Osteocyte (in vitro differentiated cells): ENCODE measurements at regions not wholly inside any gene's neighbourhood (a gene's known extent, or its start where the extent isn't known, plus 50 kb on each side); places are given as distances from the start of the nearest gene placed in this dataset.

Source experiments
- DNase-seq: peaks from one replicate; pipeline ENCODE4 v3.0.0; 2021; ENCODE audit warnings: mixed read lengths; ENCODE audit not compliant: unreplicated experiment; ENCODE audit errors: extremely low spot score
- H3K27ac Mint-ChIP-seq: one replicate; pipeline ENCODE4 v1.8.0; 2021; ENCODE audit warnings: mild to moderate bottlenecking, mixed read lengths; ENCODE audit not compliant: unreplicated experiment
- H3K27me3 Mint-ChIP-seq: one replicate; pipeline ENCODE4 v1.8.0; 2021; ENCODE audit warnings: mixed read lengths; ENCODE audit not compliant: unreplicated experiment
- H3K36me3 Mint-ChIP-seq: one replicate; pipeline ENCODE4 v1.8.0; 2021; ENCODE audit warnings: mixed read lengths; ENCODE audit not compliant: unreplicated experiment
- H3K4me1 Mint-ChIP-seq: one replicate; pipeline ENCODE4 v1.8.0; 2021; ENCODE audit warnings: mixed read lengths; ENCODE audit not compliant: unreplicated experiment
- H3K4me3 Mint-ChIP-seq: one replicate; pipeline ENCODE4 v1.8.0; 2021; ENCODE audit warnings: mild to moderate bottlenecking, moderate library complexity, mixed read lengths; ENCODE audit not compliant: unreplicated experiment
- H3K9me3 Mint-ChIP-seq: one replicate; pipeline ENCODE4 v1.8.0; 2021; ENCODE audit warnings: mixed read lengths; ENCODE audit not compliant: unreplicated experiment
- TF ChIP-seq, protein P1 (sequence below): fragments of 200-600 bp; sonication (generic); IDR thresholded peaks from 2 replicates; pipeline ENCODE4 v1.5.0; 2021; ENCODE audit warnings: antibody characterized with exemption, mild to moderate bottlenecking, moderate library complexity

DNA sequence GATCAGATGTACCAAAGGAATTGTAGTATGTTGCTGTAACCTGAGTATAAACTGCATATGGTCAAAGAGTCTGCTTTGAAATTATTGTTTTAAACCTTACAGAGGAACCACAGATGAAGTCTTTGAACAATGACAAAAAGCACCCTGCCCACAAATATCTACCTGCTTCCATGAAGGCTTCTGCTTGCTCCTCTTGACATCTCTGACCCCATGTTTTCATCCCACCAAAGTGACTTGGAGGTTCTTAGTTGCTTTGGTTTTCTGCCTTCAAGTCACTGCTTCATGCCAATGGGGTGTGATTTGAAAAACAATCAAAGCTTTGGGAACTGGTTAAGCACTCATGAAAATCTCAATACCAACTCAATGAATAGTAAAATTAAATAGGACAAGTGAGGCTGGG lies 194.6 kb upstream of the ACTBL2 start:
- Mint-ChIP-seq H3K4me3 (no peak overlapping the region), H3K27me3 (no peaks in the 10 kb centered on the region), H3K36me3 (no peaks in the 10 kb centered on the region), H3K27ac (no peak overlapping the region), H3K4me1 (peaks cover 6% of the 10 kb centered on the region), H3K9me3 (peaks cover 4% of the 10 kb centered on the region)
- TF ChIP-seq, protein P1, sequence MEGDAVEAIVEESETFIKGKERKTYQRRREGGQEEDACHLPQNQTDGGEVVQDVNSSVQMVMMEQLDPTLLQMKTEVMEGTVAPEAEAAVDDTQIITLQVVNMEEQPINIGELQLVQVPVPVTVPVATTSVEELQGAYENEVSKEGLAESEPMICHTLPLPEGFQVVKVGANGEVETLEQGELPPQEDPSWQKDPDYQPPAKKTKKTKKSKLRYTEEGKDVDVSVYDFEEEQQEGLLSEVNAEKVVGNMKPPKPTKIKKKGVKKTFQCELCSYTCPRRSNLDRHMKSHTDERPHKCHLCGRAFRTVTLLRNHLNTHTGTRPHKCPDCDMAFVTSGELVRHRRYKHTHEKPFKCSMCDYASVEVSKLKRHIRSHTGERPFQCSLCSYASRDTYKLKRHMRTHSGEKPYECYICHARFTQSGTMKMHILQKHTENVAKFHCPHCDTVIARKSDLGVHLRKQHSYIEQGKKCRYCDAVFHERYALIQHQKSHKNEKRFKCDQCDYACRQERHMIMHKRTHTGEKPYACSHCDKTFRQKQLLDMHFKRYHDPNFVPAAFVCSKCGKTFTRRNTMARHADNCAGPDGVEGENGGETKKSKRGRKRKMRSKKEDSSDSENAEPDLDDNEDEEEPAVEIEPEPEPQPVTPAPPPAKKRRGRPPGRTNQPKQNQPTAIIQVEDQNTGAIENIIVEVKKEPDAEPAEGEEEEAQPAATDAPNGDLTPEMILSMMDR, result no peak
- DNase-seq, result no peak

DNA sequence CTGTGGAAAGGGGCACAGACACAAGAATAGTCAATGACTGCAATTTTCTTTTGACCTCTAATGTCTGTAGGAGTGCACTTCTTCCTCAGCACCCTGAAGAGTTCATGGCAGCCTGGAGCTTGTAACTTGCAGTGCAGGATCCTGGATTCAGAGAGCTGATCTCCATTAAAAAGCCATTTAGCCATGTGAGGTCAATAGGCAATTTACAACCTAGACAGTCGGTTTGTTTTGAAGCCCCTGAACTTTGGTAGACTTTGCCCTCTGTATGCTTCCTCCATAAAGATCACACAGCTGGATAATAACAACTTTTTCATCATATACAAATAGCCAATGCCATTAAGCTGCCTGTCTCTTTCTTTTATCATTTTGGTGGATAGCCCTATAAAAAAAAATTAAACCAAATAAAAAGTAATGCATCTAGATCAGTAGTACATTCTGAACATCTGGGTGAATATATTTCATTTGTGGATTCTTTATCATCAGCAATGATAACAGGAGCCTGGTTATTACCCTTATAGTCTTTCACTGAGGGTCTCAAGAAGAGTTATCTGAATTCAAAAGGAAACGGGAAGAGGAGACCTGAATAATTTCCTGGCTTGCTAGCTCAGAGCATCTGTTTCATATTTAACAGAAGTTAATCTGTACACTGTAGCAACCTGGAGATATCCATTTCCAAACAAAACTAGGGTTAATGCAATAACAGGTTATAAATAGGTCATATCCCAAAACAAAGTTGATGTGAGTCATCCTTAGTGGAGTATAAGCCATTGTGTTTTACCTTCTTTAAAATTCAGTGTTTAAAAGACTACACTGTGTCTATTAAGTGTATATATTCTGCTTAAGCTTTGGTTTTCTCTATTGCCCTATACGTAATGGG lies 193.8 kb upstream of the ACTBL2 start:
- Mint-ChIP-seq H3K9me3 (peaks cover 4% of the 10 kb centered on the region), H3K36me3 (no peaks in the 10 kb centered on the region), H3K4me3 (no peak overlapping the region), H3K27ac (no peak overlapping the region), H3K27me3 (no peaks in the 10 kb centered on the region), H3K4me1 (peaks cover 4% of the 10 kb centered on the region)
- DNase-seq, result no peak
- TF ChIP-seq, protein P1, result no peak

DNA sequence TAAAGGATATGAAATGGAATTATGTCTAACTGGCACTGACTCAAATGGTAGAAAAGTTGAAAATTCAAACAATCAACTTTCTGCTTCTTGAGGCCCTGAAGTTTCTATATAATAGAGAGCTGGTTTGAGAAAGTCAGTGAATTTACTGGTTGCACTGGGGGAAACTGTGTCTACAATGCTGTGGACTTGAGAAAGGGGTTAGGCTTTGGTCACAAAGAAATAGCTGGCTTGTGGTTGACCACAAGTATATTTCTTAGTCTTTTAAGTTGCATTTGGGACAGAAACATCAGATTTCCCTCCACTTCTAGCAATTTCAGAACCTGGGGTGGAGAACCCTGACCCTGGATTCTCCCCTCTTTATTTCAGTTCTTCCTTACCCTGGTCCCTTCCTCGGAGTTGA lies 192.6 kb upstream of the ACTBL2 start:
- Mint-ChIP-seq H3K36me3 (no peaks in the 10 kb centered on the region), H3K9me3 (peaks cover 4% of the 10 kb centered on the region)

DNA sequence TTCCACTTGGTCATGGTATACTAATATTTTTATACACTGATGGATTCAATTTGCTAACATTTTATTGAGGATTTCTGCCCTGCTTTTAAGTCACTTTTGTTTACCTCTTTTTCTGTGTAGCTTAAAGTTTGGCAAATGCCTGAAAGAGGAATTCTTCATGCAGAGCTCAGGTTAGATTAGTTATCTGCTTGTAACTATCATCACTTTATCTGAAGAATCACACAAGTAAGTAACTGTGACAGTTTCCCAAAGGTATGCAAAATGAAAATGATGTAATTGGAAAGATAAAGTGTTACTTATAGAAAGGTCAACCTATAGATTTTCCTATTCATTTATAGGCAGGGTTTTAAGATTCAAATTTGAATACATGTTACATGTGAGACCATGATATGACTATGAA lies 188.8 kb upstream of the ACTBL2 start:
- no peak overlapping the region for H3K4me3 Mint-ChIP-seq
- no peaks in the 10 kb centered on the region for H3K4me1 Mint-ChIP-seq
- DNase-seq, result no peak
- H3K9me3 Mint-ChIP-seq, result peaks cover 4% of the 10 kb centered on the region
- H3K36me3 Mint-ChIP-seq, result no peaks in the 10 kb centered on the region
- H3K27ac Mint-ChIP-seq, result no peak overlapping the region
- TF ChIP-seq, protein P1, result no peak
- peaks cover 3% of the 10 kb centered on the region for H3K27me3 Mint-ChIP-seq

More for the DNA sequence above, 192.6 kb upstream of the ACTBL2 start:
- no peak overlapping the region for H3K27ac Mint-ChIP-seq
- H3K4me3 Mint-ChIP-seq, result no peak overlapping the region
- no peak for DNase-seq
- no peaks in the 10 kb centered on the region for H3K27me3 Mint-ChIP-seq
- TF ChIP-seq, protein P1, result no peak
- H3K4me1 Mint-ChIP-seq, result peaks cover 4% of the 10 kb centered on the region

DNA sequence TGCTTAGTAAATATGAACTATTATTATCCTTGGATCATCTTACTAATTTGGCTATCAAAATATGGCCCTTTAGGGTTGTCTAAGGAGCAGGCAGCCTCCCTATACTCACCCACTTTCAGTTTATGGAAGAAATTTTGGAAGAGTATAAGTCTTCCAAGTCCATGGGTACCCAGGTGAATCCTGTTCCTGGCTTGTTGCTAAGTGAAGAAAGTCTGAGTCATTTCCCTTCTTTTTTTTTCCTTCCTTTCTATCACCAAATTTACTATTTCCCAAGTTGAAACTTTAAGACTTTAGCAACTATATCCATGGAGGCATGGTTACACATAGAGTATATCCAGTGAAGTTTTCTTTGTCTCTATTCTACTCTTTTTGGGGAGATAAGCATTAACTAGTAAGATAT lies 184.0 kb upstream of the ACTBL2 start:
- no peaks in the 10 kb centered on the region for H3K36me3 Mint-ChIP-seq
- TF ChIP-seq, protein P1, result no peak
- H3K4me1 Mint-ChIP-seq, result no peaks in the 10 kb centered on the region
- H3K27me3 Mint-ChIP-seq, result peaks cover 3% of the 10 kb centered on the region
- no peak for DNase-seq
- no peaks in the 10 kb centered on the region for H3K9me3 Mint-ChIP-seq
- no peak overlapping the region for H3K27ac Mint-ChIP-seq
- H3K4me3 Mint-ChIP-seq, result no peak overlapping the region
